Hepatic stellate cell (primary cell): ENCODE measurements at regions not wholly inside any gene's neighbourhood (a gene's known extent, or its start where the extent isn't known, plus 50 kb on each side); places are given as distances from the start of the nearest gene placed in this dataset.

ENCODE experiments used
- DNase-seq: peaks from one replicate; pipeline ENCODE4 v3.0.0; 2011; ENCODE audit warnings: low spot score

DNA sequence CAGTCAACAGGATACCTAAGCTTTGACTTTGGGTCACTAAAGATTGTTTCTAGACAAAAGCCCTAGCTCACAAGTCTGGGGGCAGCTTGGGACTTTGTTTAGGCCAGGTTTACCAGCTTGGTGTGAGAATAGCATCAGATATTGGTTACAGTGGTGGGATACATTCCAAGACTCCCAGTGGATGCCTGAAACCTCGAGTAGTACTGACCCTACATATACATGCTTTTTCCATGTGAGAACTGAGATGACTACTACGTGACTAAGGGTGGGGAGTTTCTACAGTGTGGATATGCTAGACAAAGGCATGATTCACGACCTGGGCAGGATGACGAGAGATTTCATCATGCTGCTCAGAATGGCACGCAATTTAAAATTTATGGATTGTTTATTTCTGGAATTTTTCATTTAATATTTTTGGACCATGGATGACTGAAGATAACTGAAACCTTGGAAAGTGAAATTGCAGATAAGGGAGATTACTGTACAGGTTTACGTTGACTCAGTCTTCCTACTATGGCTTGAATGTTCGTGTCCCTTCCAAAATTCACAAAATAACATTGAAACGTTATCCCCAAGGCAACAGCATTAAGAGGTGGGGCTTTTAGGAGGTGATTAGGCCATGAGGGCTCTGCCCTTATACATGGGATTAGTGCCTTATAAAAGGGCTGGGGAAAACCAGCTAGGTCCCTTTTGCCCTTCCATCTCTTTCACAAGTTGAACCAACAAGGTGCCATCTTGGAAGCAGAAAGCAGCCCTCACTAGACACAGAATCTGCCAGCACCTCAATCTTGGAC is 50.2 kb upstream of the CTAGE1 start:
- DNase-seq = peak; percentile 67

DNA sequence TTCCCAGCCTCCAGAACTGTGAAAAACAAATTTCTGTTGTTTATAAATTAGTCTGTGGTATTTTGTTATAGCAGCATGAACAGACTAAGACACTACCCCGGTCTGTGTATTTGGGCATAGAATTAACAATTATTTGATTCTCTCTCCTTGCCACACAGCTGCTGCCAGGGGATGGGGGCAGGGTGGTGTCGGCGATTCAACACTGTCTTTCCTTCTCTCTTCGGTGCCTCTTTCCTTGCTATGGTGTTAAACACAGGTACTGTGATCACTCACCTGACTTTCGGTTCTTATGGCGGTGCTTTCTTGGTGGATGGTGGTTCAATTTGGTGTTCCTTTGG is 50.8 kb upstream of the CTAGE1 start:
- DNase-seq = no peak

DNA sequence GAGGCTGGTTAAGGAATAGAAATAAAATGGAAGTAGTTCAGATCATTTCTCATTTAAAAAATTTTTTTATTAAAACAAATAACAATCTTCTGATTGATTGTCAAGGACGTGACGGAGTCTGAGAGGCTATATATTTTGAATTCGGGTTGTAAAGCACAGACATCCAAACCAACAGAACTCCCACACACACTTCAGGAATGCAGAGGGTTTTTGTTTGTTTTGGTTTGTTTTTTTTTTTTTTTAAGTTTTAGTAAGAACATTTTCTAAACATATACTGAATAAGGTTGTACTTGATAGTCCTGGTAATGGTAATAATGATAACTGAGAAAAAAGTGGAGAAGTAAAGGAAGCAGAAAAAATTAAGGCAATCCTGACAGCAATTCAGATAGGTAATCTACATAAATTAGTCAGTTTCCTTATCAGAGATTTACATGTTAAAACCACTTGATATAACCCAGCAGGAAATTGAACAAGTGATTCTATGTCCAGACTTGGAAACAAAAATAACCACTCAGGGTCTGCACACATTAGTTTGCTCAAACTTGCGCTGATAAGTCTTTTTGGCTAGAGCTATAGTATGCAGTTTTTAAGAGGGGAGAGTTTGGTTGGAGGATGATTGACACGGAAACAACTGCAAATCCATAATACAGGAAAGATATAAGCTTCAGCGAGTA is 51.5 kb upstream of the CTAGE1 start:
- no peak for DNase-seq

GRCh38 chr18:22469926-22470247 is 52.2 kb upstream of the CTAGE1 start:
- no peak for DNase-seq

GRCh38 chr18:22470248-22471235 is 52.8 kb upstream of the CTAGE1 start:
- DNase-seq = no peak

DNA sequence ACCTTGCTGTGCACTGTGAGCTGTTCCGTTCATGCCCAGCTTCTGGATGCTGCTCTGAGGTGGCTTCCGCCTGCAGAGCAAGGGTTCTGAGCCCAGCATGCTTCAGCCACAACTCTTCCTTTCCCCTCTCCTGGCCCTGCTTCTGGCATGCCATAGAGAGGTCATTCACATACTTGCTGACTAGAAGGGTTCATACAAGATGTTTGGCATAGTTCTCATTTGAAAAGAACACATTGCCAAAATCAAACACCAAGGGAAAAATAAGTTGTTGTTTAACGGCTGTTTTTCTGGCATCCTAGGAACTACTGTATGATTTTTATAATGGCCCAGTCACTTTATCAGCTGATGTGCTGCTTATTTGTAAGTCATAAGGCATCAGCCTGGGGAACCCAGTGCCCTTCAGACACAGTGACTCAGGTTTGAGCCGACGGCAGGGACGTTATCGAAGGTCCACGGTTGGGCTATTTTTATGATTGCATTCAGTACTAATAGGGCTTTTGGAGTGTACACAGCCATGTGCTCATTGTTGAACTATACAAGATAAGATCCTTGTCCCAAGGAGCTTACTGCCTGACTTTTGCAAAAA is 53.9 kb upstream of the CTAGE1 start:
- DNase-seq = peak; percentile 25

GRCh38 chr18:22473366-22473765 is 55.7 kb upstream of the CTAGE1 start:
- no peak for DNase-seq

DNA sequence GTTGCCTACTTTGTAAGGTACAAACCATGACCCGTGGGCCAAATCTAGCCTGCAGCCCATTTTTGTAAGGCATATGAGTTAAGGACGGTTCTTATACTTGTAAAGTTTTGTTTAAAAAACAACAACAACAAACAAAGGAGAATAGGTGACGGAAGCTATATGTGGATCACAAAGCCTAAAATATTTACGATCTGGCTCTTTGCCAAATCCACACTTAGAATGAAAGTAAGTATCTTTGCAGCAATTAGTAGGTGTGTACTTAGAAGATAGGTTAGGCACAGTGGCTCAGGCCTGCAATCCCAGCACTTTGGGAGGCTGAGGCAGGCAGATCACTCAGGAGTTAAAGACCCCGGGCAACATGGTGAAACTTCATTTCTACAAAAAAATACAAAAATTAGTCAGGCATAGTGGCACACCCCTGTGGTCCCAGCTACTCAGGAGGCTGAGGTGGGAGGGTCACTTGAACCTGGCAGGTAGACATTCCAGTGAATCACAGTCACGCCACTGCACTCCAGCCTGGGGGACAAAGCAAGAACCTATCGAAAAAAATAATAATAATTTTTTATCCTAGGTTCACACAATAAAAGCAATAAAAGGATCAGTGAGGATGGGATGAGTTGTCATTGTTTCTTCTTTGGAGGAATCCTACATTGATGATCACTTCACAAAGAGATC is 57.8 kb upstream of the CTAGE1 start:
- DNase-seq = no peak

GRCh38 chr18:22477222-22477621 is 59.5 kb upstream of the CTAGE1 start:
- no peak for DNase-seq

DNA sequence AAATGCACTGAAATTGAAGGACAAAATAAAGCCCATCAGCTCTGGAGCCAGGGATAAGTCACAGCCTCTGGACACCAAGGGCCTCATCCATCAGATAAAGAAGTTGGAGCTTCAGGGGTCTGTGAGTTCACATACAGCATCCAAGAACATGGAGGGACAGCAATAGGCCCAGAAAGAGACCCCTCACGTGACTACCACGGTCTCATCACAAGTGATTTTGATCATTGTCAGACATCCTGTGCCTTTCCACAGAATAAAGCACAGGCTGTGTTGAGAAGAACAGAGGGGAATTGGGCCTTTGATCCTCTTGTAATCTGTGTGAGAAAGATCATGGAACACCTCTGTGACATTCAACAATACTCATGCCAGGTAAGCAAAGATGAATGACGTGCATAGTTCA is 65.2 kb upstream of the CTAGE1 start:
- no peak for DNase-seq

DNA sequence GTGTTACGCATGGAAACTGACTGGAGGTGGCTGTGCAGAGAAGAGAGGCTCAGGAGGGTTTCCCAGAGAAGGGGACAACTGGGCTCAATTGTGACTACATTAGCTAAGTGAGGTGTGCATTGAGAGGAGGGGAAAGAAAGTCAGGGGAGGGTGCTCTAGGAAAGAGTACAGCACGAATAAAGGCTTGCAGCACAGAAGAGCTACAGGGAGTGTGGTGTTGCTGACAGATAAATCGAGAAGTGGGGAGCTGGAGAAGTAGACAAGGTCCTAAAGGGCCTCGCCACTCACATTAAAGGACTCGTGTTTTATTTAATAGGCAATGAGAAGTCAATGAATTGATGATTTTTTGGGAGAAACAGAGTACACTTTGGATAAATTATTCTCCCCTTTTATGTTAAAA is 65.7 kb upstream of the CTAGE1 start:
- DNase-seq = no peak

DNA sequence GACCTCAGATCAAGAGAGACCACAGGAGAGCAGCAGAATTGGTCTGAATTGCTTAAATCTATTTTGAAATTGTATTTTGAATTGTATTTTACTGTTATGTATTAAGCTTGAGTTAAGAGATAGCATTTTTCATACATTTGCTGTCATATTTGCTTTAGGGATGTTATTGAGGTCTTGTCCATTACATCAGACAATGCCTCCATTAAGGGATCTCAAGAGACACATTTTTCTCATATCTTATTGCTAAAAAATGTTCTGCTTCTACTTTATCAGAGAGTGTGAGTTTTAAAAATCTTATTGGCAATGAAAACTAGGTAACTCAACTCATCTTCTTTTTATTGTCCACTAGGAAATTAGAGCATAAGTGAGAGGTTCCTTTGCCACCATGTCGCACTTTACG is 66.8 kb upstream of the CTAGE1 start:
- DNase-seq = no peak

- DNase-seq = no peak
Observed at GRCh38 chr18:22485808-22486244, 68.1 kb upstream of the CTAGE1 start.

DNA sequence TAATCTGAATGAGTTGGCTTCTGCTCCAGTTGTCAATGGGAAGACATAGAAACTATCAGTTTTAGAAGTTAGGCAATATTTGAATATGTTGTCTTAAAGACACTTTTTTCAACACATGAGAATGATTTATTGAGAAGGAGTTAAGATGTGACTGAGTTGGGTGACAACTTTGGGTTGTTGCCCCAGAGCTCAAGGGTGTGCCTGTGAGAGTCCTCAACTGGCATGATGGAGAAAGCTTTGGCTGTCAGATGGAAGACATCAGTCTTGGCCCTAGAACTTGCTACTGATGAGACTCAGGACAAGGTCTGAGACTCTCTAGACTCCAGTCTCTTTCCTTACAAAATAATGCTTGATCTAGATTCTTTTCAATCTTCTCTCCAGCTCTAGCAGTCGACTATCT is 69.0 kb upstream of the CTAGE1 start:
- no peak for DNase-seq

GRCh38 chr18:22488554-22488953 is 70.8 kb upstream of the CTAGE1 start:
- DNase-seq = no peak

DNA sequence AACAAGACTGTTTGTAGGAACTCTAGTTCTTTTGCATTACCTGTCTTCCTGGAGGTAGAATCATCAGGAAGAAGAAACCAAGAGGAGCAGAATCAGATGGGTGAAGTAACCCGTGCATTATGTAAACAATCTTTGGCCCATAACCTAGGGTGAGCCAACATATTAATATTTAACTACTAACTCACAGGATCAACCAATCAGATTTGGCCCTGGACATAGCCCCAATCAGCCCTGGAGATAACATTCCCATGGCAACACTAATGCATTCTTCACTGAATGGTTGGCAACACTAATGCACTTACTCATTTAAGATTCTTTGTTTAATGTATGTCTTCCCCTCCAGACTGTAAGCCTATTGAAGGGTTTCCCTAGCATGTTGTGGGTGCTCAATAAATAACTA is 72.0 kb upstream of the CTAGE1 start:
- no peak for DNase-seq

DNA sequence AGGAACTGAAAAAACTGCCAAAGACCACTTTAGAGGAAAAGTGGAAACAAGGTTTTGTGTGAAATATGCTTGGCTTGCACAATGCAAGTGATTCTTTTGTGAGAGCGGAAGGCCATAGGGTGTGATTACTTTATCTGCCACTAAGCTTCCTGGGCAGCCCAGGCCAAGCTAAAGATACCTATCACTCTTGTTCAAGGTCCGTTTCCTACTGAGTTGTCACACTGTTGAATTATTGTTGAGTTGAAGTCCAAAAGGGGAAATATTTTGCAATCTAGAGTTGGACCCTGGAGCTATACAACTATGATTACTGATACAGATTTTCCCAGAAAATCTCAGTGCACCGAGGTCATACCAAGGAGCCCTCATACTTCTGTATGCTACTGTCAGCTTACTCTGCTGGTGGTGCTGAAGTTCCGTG is 72.7 kb upstream of the CTAGE1 start:
- no peak for DNase-seq

DNA sequence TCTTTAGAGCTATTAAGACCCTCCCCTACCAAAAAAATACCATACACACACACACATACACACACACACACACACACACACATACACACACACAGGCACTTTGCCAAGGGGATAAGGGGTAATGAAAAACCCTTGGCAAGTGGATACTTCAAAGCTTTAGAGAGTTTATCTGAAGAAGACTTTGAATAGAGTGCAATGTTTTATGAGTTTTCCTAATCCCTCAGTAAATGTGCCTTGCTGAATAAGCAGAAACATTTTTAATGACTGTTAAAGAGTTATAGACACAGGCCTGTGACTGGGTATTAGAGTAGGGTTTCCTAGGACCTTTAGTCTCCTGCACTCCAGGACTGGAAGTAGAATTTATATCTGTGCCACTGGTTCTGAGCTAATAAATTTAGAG is 75.5 kb upstream of the CTAGE1 start:
- no peak for DNase-seq

- DNase-seq = no peak
Observed at GRCh38 chr18:22493940-22494339, 76.2 kb upstream of the CTAGE1 start.

- peak; percentile 17 for DNase-seq
Observed at GRCh38 chr18:22494771-22495170, 77.1 kb upstream of the CTAGE1 start.

DNA sequence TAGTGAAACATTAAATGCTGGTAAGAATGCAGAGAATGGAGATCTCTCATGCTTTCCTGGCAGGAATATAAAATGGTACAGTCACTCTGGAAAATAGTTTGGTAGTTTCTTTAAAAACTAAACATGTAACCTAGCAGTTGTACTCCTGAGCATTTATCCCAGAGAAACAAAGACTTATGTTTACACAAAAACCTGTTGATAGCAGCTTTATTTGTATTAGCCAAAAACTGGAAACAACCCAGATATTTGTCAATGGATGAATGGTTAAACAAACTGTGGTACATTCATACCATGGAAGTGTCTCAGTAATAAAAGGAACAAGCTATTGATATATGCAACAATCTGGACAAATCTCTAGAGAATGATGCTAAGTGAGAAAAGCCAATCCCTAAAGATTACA is 81.7 kb upstream of the CTAGE1 start:
- no peak for DNase-seq

GRCh38 chr18:22503803-22504202 is 86.1 kb upstream of the CTAGE1 start:
- DNase-seq = peak; percentile 51
